Epithelial cell of proximal tubule (primary cell): ENCODE measurements at regions not wholly inside any gene's neighbourhood (a gene's known extent, or its start where the extent isn't known, plus 50 kb on each side); places are given as distances from the start of the nearest gene placed in this dataset.
"Not testable (repeated sequence)": the region's sequence is repeated elsewhere in the genome, so short reads cannot be mapped to it uniquely, and the experiment has no call there.

Experiments
- DNase-seq: peaks from one replicate; pipeline ENCODE4 v3.0.0-alpha.2; 2011; ENCODE audit warnings: low read depth
- H3K4me3 ChIP-seq: 2 replicates; pipeline ENCODE4 v1.5.1; 2011; ENCODE audit warnings: low read depth, mild to moderate bottlenecking, low read length
- CTCF ChIP-seq: conservative IDR thresholded peaks from 2 replicates; pipeline ENCODE4 v1.5.1; 2012; ENCODE audit warnings: low read depth, mild to moderate bottlenecking, low read length

- no peak for DNase-seq
- TF ChIP-seq CTCF: peak; percentile 19
- H3K4me3 ChIP-seq: no peak overlapping the region
Measured at GRCh38 chr12:22803725-22804124, 178.8 kb downstream of the ETNK1 start.

GRCh38 chr12:22808860-22809259, 183.9 kb downstream of the ETNK1 start:
- DNase-seq: no peak
- H3K4me3 ChIP-seq: no peak overlapping the region
- no peak for TF ChIP-seq CTCF

- no peak for DNase-seq
- H3K4me3 ChIP-seq: no peak overlapping the region
- TF ChIP-seq CTCF: no peak
Measured at GRCh38 chr12:22810036-22810435, 185.1 kb downstream of the ETNK1 start.

- no peak for DNase-seq
- no peak overlapping the region for H3K4me3 ChIP-seq
- TF ChIP-seq CTCF: no peak
Measured at GRCh38 chr12:22812531-22812930, 187.6 kb downstream of the ETNK1 start.

- no peak overlapping the region for H3K4me3 ChIP-seq
- peak; percentile 52 for DNase-seq
- peak; percentile 9 for TF ChIP-seq CTCF
Measured at GRCh38 chr12:22821985-22822384, 197.0 kb downstream of the ETNK1 start.

GRCh38 chr12:22826026-22826425, 201.1 kb downstream of the ETNK1 start:
- no peak overlapping the region for H3K4me3 ChIP-seq
- no peak for DNase-seq
- TF ChIP-seq CTCF: no peak

GRCh38 chr12:22826446-22826981, 201.5 kb downstream of the ETNK1 start:
- H3K4me3 ChIP-seq, DNase-seq: not testable (repeated sequence)
